GM21786 (cell line): ENCODE measurements at regions not wholly inside any gene's neighbourhood (a gene's known extent, or its start where the extent isn't known, plus 50 kb on each side); places are given as distances from the start of the nearest gene placed in this dataset.
"Not testable (repeated sequence)": the region's sequence is repeated elsewhere in the genome, so short reads cannot be mapped to it uniquely, and the experiment has no call there.

Experiments
- ATAC-seq: cut with Tn5 transposase; IDR thresholded peaks from one replicate; pipeline ENCODE4 v1.9.1; 2021; ENCODE audit not compliant: unreplicated experiment

DNA sequence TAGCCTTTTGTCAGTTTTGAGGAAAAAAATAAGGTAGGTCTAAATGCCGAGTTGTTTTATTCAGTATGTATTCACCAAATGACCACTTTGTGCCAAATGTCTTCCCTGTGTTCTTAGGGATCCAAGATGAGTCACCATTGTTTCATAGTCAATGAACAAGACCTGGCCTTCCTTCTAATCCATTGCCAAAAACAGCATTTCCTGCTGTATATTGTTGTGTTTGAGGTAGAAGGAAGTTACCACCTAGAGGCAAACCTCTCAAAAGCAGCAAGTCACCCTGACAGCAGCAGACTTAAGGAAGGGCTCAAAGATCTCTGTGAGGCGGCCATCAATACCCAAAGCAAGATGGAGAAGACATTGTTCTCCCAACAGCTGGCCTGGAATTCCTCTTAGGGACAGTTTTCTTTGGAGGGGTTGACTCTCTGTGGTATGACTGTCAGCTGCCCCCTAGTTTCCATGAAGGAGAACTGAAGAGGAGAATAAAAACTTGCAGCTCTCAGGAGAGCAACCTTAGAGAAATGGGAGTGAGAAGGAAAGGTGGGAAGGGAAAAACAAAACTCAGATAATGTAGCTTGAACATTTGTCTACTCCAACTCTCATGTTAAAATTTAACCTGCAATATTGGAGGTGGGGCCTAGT lies 328.3 kb downstream of the LRATD1 start:
- no peak for ATAC-seq

DNA sequence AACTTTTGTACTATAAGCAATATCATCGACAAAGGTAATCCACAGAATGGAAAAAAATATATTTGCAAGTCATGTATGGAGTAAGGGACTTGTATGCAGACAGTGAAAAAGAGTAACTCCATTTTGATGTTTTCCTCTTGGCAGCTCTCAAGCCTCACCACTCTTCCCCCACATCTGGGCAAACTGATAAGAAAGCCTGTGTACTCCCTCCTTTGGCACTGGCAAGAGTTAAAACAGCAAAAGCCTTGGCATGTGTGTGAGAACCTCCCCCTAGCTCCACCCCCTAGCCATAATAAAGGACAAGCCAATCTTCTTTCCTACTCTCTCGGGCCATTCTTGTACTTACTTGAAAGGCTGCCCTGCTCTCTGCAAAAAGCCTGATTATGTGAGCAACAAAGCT lies 335.2 kb downstream of the LRATD1 start:
- no peak for ATAC-seq

DNA sequence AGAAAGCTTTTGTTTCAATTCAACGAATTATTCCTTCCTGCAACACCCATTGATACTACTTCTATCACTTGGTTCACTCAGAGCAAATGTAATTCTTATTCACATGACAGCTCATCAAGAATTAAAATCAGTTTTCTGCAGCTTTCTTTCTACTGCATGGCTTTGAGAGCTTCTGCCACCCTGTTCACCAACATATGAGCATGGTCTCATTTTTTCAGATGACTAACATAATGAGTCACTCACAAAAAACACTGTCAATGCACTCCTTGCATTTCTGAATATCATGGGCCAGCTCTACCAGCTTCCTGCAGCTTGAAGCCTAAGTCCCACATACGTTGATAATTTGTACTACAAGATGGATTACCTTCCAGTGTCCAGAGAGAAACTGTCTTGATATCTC lies 342.9 kb downstream of the LRATD1 start:
- no peak for ATAC-seq

DNA sequence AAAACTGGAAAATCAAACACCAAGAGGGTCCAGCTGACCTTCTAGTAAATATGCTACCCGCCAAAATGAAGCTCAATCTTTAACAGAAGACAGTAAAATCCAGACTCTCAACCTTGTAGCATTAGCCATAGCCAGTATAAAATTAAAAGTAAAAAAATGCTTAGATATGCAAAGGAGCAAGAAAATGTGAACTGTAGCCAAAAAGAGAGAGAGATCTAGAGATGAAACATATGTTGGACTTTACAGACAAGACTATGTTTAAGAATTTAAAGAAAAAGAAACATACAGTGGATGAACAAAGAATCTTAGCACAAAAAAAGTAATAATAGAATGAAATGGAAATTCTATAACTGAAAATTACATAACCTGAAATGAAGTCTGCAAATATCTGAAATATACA lies 344.5 kb downstream of the LRATD1 start:
- ATAC-seq = no peak

DNA sequence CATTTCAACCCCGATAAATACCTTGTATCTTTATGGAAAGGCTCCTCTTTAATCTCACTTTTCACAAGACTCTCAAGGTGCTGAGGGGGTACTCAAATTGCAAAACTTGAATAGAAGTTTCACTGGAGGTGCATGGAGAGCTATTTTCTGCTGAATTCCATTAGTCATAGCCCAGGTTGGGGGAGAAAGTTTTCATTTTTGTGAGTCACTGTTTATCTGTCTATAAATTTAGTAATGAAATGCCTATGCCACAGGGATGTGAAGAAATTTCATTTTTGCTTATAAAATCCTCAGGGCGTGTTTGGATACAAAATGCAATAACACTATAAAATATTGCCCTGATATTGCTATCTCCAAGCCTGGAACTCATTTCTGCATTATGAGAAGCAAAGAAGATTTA lies 346.3 kb downstream of the LRATD1 start:
- ATAC-seq = no peak

DNA sequence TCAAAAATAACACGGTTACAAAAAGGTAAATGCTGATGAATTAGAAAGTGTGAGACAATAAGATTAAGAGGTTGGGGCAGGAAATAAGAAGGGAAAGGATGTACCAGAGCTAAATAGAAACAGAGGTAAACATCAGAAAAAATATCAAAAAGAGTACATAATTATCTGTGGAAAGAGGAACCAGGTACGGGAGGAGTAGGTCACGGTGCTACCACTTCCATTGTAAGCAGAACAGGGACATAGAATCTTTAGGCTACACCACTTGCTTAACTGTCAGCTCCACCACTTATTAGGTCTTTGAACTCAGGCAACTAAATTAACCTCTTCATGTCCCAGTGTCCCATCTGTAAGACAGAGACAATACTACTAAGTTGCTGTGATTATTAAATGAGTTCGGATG lies 350.3 kb downstream of the LRATD1 start:
- ATAC-seq = no peak

DNA sequence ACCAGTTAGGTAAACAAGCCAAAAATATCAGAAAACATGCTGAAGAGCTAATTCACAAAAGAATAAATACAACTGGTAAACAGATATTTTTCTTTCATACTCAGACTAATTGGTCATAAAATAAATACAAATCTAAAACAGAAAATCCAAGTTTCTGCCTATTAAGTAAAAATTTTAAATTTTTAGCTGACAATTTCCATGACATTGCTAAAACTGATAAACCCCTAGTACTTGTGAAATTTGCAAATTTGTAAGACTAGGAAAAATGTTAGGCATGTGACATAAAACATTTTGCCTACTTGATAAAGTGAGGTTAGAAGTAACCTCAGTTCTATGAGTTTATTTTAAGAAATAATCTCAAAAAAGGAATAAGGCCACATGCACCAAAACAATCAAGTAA lies 356.1 kb downstream of the LRATD1 start:
- ATAC-seq = no peak

DNA sequence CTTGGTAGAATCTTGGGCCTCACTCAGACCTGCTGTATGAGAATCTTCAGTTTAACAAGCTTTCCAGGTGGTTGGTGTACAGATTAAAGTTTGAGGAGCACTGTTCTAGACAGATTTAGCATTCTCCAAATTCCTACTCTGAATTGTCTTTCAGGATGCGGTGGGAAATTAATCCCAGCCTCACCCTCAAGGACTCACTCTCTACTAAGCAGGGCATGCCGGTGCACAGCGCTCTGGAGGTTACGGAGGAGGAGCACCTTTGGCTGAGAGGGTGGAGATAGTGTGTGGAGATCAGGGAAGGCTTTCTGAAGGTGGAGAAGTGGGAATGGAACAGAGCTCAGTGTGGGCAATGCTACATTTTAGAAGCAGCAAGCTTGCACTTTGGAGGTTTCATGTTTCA lies 359.2 kb downstream of the LRATD1 start:
- no peak for ATAC-seq

DNA sequence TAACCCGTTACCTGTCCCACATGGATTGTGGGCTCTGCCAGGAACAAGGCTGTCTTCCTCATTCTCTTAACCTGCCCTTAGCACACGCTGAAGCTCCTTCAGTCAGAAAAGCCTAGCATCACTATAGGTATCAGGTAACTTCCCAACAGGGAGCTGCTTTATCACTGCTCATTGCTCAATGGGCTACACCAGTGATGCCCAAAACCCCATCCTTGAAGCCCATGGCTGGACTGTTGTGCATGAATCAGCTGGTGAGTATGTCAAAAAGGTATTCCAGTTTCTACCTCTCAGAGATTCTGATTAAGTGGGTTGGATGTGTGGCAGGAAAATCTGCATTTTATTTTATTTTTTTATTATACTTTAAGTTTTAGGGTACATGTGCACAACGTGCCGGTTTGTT lies 362.2 kb downstream of the LRATD1 start:
- ATAC-seq = no peak

DNA sequence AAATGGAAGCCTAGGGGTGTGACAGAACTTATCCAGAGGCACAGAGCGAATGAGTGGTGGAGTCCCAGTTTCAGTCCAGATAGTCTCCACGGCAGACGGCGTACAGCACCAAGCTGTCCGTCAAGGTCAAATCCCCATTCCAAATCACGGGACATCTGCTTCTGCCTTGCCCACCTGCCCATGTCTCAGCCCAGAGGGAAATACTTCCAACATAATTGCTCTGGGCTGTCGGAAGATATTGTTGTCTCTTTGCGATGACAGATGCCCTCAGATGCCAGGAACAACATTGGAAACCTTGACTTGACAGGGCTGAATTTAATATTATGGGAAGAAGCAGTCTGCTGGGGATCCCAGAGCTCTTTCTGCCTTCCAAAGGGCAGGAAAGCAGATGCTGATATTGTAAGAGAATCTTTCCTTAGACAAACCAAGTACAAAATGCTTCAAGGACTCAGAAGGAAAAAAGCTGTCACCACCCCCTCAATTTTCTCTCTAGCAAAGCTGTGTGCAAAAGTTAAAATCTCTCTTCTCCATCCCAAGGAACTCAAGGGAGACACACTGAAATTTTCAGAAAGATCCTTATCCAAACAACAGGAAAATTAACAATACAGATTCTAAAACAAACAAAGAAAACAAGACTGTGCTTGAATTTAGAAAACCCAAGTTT lies 364.0 kb downstream of the LRATD1 start:
- no peak for ATAC-seq

DNA sequence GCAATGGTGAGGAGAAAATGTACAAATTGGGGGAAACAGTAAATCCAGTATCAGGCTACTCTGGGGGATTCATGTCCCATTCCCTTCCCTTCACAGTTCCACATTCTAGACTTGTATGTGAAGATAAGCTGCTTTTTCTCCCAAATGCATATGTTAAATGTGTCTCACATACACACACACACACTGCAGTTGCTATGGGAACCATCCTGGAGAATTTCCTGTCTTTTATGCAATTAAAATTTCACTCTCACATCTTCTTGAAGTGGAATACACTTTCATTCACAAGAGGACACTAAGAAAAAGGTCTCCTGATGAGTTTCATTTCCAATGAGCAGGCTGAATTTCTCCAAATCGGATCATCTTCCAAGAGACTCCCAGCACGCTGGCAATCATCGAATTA lies 366.0 kb downstream of the LRATD1 start:
- ATAC-seq = no peak

DNA sequence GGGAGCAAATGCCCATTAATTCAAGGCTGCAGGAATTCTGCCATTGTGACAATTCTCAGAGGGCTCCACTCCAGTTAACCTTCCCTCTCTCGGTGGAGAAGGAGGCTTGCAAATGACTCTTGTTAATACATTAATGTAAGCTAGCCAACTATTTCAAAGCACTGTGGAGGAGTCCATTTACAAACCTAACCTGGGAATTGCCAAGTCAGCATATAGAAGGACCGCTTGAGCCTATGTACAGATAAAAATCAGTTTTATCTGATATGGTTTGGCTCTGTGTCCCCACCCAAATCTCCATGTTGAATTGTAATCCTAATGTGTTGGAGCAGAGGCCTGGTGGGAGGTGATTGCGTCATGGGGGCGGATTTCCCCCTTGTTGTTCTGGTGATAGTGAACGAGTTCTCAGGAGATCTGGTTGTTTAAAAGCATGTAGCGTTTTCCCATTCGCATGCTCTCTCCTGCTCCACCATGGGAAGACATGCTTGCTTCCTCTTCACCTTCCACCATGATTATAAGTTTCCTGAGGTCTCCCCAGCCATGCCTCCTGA lies 366.7 kb downstream of the LRATD1 start:
- ATAC-seq = no peak

DNA sequence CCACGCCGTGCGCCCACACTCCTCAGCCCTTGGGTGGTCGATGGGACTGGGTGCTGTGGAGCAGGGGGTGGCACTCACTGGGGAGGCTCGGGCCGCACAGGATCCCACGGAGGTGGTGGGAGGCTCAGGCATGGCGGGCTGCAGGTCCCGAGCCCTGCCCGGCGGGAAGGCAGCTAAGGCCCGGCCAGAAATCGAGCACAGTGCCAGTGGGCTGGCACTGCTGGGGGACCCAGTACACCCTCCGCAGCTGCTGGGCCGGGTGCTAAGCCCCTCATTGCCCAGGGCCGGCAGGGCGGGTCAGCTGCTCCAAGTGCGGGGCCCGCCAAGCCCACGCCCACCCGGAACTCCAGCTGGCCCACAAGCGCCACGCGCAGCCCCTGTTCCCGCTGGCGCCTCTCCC lies 370.0 kb downstream of the LRATD1 start:
- not testable (repeated sequence) for ATAC-seq

DNA sequence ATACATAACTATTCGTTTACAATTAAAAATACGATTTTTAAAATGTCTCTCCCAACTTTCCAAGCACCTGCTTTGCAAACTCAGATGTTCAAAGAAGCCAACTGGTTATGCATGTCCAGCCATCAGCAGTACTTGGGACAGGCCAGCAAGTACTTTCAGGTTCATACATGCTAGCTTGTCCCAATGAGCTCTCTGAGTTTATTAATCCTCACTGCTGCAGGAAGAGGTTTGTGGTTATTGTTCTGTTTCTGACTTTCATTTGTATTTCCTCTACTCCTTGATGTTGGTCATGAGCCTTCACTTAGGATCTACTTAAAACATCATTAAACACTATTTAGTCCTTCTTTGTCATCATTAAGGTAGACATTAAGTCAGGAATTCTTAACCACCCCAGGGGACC lies 374.1 kb downstream of the LRATD1 start:
- peak; percentile 58 for ATAC-seq

DNA sequence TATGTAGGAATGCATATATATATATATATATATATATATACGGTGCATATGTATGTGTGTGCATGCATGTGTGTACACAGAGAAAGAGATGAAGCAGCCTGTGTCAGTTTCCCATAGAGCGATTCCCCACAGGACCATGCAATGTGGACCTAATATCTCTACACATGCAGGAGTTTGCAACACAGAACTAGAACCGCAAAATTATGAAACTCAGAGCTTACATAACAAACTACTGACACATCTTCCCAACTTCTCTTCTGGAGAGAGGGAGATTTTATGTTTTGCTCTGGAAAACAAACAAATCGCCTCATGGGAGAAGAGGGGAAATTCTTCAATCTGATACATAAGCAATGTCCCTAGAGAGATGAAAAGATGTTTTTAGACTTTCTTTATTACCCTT lies 377.2 kb downstream of the LRATD1 start:
- no peak for ATAC-seq

DNA sequence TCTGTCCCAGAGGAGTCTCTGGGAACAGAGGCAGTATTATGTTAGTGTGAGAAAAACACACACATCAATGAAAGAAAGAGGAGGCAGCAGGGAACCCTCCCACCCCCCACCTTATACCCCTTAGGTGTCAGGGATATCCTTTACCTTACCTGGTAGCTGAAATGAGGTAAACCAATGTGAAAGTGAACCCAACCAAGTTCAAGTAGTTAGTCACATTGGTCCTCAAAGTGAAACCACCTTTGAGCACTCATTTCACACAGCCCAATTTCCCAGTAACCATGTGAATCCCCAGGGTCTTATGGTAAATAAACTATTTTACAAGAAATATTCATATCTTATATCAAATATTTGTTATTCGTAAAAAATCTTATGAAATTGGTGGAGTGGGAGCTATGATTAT lies 377.8 kb downstream of the LRATD1 start:
- no peak for ATAC-seq

DNA sequence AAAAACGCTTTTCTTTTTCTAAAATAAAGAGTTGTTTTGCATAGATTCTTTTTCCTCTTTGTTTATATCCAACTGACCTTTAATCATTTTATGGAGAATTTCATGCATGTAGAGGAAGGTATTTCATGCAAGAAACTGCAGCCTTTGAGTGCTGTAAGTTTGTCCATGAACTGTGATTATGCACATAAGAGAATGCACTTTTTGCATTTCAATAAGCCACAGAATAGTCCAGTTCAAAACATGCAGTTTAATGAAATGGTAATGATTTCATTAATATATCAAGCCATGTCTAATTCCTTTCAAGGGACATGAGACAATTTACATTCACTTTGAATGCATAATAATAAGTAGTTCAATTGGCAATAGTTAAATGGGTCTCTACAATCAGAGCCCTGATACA lies 386.3 kb downstream of the LRATD1 start:
- no peak for ATAC-seq

DNA sequence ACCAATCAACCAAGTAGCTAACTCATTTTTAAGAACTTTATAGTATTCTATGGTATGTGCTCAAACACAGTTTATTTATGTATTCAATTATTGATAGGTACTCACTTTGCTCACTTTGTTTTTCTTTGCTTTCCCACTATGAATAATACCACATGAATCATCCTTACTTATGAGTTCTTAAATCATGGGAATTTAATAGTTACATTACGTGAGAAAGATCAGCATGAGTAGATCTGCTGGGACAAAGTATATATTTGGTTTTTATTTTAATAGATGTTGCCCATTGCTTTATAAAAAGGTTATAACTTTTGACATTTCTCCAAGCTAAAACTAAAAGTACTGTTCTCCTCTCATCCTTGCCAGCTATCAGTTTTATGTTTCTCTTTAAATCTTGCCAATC lies 390.7 kb downstream of the LRATD1 start:
- ATAC-seq = no peak

DNA sequence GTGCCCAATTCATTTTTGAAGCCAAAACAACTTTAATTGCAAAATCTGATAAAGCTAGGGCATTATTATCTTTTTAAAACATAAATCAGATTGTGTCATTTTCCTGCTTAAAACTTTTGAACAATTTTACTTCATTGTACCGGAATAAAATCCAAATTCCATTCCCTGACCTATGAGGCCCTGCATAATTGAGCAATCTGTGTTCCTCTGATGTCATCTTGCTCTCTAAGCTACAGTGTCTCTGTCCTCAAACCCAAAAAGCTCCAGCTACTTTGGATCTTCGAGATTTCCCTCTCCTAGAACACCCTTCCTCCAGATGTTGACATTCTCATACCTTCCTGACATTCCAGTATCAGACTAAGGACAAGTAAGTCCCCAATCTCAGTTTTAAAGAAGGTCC lies 395.9 kb downstream of the LRATD1 start:
- ATAC-seq = no peak

DNA sequence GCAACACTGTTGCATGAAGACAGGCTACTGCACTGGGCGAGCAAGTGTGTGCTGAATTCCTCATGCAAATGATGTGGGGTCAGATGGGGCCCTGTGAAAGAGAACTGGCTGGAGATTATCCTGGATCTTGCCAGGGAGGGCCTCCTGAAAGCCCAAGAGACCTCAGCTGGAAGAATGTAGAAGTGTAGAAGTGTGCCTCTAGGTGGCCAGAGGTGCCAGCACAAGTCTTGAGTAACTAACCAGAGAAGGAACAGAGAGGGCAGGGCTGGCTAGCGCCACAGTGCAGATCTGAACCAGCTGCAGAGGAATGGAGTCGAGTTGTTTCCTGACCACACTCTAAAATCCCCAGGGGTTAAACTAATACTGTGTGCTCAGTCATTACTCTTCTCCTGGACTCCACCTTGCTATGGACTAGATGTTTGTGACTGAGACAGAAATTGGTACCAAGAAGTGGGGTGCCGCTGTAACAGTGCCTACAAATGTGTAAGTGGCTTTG lies 399.3 kb downstream of the LRATD1 start:
- ATAC-seq = peak; percentile 88

DNA sequence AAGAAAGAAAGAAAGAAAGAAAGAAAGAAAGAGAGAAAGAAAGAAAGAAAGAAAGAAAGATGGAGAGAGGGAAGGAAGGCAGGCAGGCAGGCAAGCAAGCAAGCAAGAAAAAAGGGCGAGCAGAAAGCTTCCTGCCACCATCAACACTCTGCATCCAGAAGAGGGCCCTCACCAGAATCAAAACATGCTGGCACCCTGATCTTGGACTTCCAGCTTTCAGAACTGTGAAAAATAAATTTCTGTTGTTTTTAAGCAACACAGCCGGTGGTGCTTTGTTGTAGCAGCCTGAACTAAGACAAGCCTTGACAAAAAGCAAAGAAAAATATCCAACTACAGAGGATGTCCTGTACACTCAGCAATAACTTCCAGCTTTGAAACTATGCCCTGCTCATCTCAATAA lies 401.7 kb downstream of the LRATD1 start:
- no peak for ATAC-seq

DNA sequence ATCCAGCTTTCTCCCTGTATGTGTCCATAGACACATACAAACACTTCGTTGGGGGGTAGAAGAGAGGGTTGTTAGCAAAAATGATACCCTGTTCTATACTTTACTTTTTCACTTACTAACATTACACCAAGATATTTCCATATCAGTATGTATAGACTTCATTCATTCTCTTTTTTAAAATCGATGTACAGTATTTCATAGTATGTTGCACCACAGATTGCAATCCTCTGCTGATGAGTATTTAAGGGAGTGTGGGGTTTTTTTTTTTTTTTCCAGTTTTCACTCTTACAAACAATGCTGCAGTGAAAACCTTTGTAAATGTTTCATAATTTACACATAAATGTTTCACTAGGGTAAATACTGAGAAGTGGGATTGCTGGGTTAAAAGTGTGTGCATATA lies 402.3 kb downstream of the LRATD1 start:
- no peak for ATAC-seq
